GM12892 (cell line): ENCODE measurements at regions not wholly inside any gene's neighbourhood (a gene's known extent, or its start where the extent isn't known, plus 50 kb on each side); places are given as distances from the start of the nearest gene placed in this dataset.

Experiments
- POLR2A ChIP-seq: IDR thresholded peaks from 2 replicates; pipeline ENCODE4 v1.6.1; 2011; ENCODE audit warnings: low read depth, low read length, control low read depth
- POLR2AphosphoS5 ChIP-seq: IDR thresholded peaks from 2 replicates; pipeline ENCODE4 v1.6.1; 2011; ENCODE audit warnings: low read depth, low read length, control low read depth
- TAF1 ChIP-seq: IDR thresholded peaks from 2 replicates; pipeline ENCODE4 v1.6.1; 2011; ENCODE audit warnings: low read depth, mild to moderate bottlenecking, control low read depth, low read length, borderline replicate concordance

GRCh38 chrX:25558137-25558536 lies 542.4 kb upstream of the ARX start:
- TF ChIP-seq POLR2A, result no peak
- TF ChIP-seq POLR2AphosphoS5, result no peak
- no peak for TF ChIP-seq TAF1
